ENCODE measurements at regions not wholly inside any gene's neighbourhood (a gene's known extent, or its start where the extent isn't known, plus 50 kb on each side); places are given as distances from the start of the nearest gene placed in this dataset.
"Not testable (repeated sequence)": the region's sequence is repeated elsewhere in the genome, so short reads cannot be mapped to it uniquely, and the experiment has no call there.

GRCh38 chr9:88630574-88630973 is 95.6 kb downstream of the NXNL2 start:
- not testable (repeated sequence) for TF ChIP-seq POLR2AphosphoS5, POLR2A, CTCF, EP300 (IDR thresholded peaks at IDR 0.05)

All from gastroesophageal sphincter (tissue), 3 donors.